ENCODE measurements at regions not wholly inside any gene's neighbourhood (a gene's known extent, or its start where the extent isn't known, plus 50 kb on each side); places are given as distances from the start of the nearest gene placed in this dataset.

DNA sequence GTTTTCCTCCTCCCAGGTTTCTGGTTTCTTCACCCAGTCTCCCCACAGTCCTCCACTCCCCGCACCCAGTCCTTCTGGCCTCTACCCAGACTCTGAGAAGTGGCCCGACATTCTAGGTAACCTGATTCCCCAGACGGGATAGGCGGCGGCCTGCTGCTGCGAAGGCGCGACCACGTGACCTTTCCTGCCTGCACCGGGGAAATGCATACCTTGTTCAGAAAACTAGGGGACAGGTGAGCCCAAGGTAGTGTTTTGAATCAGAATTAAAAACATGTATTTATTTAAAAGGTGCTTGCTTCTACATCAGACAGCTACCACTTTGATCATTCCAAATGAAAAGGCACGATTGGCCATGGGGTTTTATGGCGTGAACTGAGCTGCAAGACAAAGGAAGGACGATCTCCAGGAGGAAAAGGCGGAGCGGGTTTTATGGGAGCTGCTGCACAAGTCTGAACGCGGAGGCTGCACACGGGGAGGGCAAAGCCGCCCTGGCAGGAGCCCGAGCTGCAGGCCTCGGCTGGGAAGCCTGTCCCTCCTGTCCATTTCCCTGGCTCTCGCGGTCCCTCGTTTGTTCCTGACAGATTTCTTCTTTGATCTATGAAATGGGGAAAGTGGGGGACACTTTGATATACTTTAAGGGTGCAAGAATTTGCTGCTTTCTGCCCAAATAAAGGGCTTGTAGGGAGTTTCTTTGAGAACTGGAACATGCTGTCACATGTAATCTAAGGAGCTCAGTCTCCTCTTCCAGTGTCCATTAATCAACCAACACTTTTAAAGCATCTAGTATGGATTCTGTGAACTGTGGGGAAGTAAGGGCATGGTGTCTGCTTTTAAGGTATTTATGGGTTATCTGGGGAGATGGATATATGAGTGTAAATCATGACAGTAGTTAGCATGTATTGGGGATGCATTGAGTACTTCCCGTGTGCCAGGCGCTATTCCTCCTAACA is 150.9 kb downstream of the SPRY1 start:
- DNase-seq (ENCODE audit: low spot score), result peak; percentile 87
- peak overlapping the region; percentile 58 for H3K4me3 Mint-ChIP-seq
- peak; percentile 91 for ATAC-seq
- 0 out of 2 replicates have a peak, but pooled peaks have one; percentile 20 for TF ChIP-seq FOXK1 (CRISPR knock-in tag; IDR thresholded peaks at IDR 0.05)
- TF ChIP-seq FOXJ3 (CRISPR knock-in tag; IDR thresholded peaks at IDR 0.05; ENCODE audit: borderline replicate concordance), result no peak
- peak; percentile 60; the same call in 1 of the 2 replicates for TF ChIP-seq PRDM15 (CRISPR knock-in tag; IDR thresholded peaks at IDR 0.05)
- no peak for TF ChIP-seq ZBTB21 (CRISPR knock-in tag; IDR thresholded peaks at IDR 0.05; ENCODE audit: borderline replicate concordance)
- TF ChIP-seq USF2 (CRISPR knock-in tag; IDR thresholded peaks at IDR 0.05), result peak; percentile 94
- TF ChIP-seq ZMAT4 (CRISPR knock-in tag; IDR thresholded peaks at IDR 0.05), result no peak
- TF ChIP-seq SP1 (CRISPR knock-in tag; conservative IDR thresholded peaks at IDR 0.05), result peak; percentile 17; the same call in 1 of the 2 replicates
- peak; percentile 95 for TF ChIP-seq USF1 (CRISPR knock-in tag; IDR thresholded peaks at IDR 0.05)
- TF ChIP-seq ZNF671 (CRISPR knock-in tag; IDR thresholded peaks at IDR 0.05), result no peak
- no peak for TF ChIP-seq E2F4 (CRISPR knock-in tag; IDR thresholded peaks at IDR 0.05; ENCODE audit: borderline replicate concordance, low read depth)
- 0 out of 2 replicates have a peak, but pooled peaks have one; percentile 27 for TF ChIP-seq MYBL2 (CRISPR knock-in tag; IDR thresholded peaks at IDR 0.05)
- TF ChIP-seq IRF1 (CRISPR knock-in tag; IDR thresholded peaks at IDR 0.05), result no peak
- TF ChIP-seq ZSCAN18 (CRISPR knock-in tag; IDR thresholded peaks at IDR 0.05), result no peak
- TF ChIP-seq ZNF121 (CRISPR knock-in tag; IDR thresholded peaks at IDR 0.05), result no peak
- TF ChIP-seq NR1H2 (CRISPR knock-in tag; IDR thresholded peaks at IDR 0.05), result no peak
- TF ChIP-seq MAX (CRISPR knock-in tag; IDR thresholded peaks at IDR 0.05), result peak; percentile 91
- TF ChIP-seq ZNF423 (CRISPR knock-in tag; IDR thresholded peaks at IDR 0.05), result no peak
- no peak for TF ChIP-seq HMGA2 (CRISPR knock-in tag; IDR thresholded peaks at IDR 0.05)
- peak; percentile 28; the same call in 1 of the 2 replicates for TF ChIP-seq ETV6 (CRISPR knock-in tag; IDR thresholded peaks at IDR 0.05)
- TF ChIP-seq, protein P1, sequence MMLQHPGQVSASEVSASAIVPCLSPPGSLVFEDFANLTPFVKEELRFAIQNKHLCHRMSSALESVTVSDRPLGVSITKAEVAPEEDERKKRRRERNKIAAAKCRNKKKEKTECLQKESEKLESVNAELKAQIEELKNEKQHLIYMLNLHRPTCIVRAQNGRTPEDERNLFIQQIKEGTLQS (CRISPR knock-in tag; conservative IDR thresholded peaks at IDR 0.05), result no peak
- 0 out of 2 replicates have a peak, but pooled peaks have one; percentile 5 for TF ChIP-seq ZNF232 (CRISPR knock-in tag; IDR thresholded peaks at IDR 0.05)
- peaks cover 49% of the 10 kb centered on the region for H3K4me1 Mint-ChIP-seq
- H3K27me3 Mint-ChIP-seq (ENCODE audit: low read depth), result peaks cover 2% of the 10 kb centered on the region; the same call in 1 of the 2 replicates
- H3K9me3 Mint-ChIP-seq, result peaks cover 19% of the 10 kb centered on the region
- H3K36me3 Mint-ChIP-seq, result peaks cover 12% of the 10 kb centered on the region
- peak overlapping the region; percentile 99 for H3K27ac Mint-ChIP-seq
- ChIA-PET POLR2A (interaction anchor here (0.7 kb wide), 1 partner anchor 151 kb away, joined by 3 read pairs; the partner anchor contains the start of gene SPRY1), CTCF (interaction anchor here (1.0 kb wide), 1 partner anchor 17 kb away, joined by 7 read pairs; no protein-coding TSS in a partner anchor)

Data from WTC11 (cell line).